ENCODE measurements at regions not wholly inside any gene's neighbourhood (a gene's known extent, or its start where the extent isn't known, plus 50 kb on each side); places are given as distances from the start of the nearest gene placed in this dataset.

DNA sequence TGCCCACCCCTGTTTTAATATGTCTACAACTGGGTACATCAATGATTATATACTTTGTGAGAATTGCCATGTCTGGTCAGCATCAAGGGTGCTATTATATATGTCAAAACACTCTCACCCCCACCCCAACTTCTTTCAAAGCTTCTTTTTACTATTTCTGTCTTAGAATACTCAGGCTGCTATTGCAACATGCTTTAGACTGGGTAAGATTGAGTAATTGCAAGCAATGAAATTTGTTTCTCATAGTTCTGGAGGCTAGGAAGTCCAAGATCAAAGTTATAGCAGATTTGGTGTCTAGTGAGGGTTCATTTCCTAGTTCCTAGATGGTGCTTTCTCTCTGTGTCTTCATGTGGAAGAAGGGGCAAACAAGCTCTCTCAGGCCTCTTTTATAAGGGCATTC, 100.5 kb upstream of the KCNK1 start:
- Histone ChIP-seq H3K4me3 (ENCODE audit: low read depth in 1 of 2, low read length in 2 of 2) (no peak overlapping the region), H3K36me3 (ENCODE audit: control insufficient read depth in 1 of 2, insufficient read depth in 2 of 2, low read length in 2 of 2) (no peaks in the 10 kb centered on the region), H3K27me3 (ENCODE audit: control insufficient read depth in 1 of 2, insufficient read depth in 2 of 2, low read length in 2 of 2) (no peaks in the 10 kb centered on the region), H3K9me3 (ENCODE audit: control insufficient read depth in 1 of 2, low read length in 2 of 2) (no peaks in the 10 kb centered on the region), H3K9ac (ENCODE audit: low read depth in 1 of 2, low read length in 2 of 2) (no peak overlapping the region), H3K4me1 (ENCODE audit: control insufficient read depth in 1 of 2, insufficient read depth in 2 of 2, low read length in 2 of 2) (no peaks in the 10 kb centered on the region), H3K27ac (ENCODE audit: low read depth, low read length) (no peak overlapping the region)

DNA sequence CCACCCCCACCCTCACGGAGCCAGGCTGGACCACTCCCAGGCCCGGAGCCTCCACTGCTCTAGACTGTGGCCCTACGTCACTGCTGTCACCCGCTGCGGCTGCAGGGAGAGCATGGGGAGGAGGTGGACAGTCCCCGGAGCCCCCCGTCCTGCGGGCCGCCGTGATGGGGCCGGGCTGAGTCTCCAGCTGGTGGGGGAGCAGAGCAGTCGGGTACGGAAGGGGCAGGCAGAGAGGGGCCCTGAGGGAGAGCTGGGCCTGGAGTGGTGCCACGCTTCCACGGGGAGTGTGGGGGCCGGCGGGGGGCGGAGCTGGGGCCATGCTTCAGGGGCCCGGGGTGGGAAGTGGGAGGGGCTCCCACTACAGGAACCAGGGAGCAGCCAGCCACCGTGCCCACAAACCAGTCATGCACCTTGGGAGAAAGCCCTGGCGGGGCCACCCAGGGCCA, 98.9 kb upstream of the KCNK1 start:
- Histone ChIP-seq H3K36me3 (ENCODE audit: control insufficient read depth in 1 of 2, insufficient read depth in 2 of 2, low read length in 2 of 2) (no peaks in the 10 kb centered on the region), H3K27me3 (ENCODE audit: control insufficient read depth in 1 of 2, insufficient read depth in 2 of 2, low read length in 2 of 2) (no peaks in the 10 kb centered on the region), H3K27ac (ENCODE audit: low read depth, low read length) (no peak overlapping the region), H3K9me3 (ENCODE audit: control insufficient read depth in 1 of 2, low read length in 2 of 2) (no peaks in the 10 kb centered on the region), H3K4me1 (ENCODE audit: control insufficient read depth in 1 of 2, insufficient read depth in 2 of 2, low read length in 2 of 2) (no peaks in the 10 kb centered on the region), H3K9ac (ENCODE audit: low read depth in 1 of 2, low read length in 2 of 2) (no peak overlapping the region), H3K4me3 (ENCODE audit: low read depth in 1 of 2, low read length in 2 of 2) (no peak overlapping the region)

DNA sequence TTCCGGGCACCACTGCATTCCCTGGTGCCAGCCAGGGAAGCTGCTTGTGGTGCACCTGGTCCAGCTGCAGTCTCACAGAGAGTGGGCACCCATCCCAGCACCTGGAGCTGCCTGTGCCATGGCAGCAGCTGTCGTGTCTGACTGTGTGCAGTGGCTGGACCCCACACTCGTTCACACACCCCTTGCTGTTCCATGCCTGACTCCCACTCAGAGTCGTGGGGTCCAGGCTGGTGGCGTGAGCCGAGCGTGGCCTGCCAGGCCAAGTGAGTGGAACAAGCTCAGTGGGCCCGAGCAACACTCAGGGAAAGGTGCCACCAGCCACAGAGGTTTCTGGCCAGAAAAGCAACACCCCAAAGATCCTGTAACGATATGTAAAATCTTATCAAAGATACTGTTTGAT, 97.2 kb upstream of the KCNK1 start:
- H3K27me3 ChIP-seq (ENCODE audit: control insufficient read depth in 1 of 2, insufficient read depth in 2 of 2, low read length in 2 of 2): no peaks in the 10 kb centered on the region

DNA sequence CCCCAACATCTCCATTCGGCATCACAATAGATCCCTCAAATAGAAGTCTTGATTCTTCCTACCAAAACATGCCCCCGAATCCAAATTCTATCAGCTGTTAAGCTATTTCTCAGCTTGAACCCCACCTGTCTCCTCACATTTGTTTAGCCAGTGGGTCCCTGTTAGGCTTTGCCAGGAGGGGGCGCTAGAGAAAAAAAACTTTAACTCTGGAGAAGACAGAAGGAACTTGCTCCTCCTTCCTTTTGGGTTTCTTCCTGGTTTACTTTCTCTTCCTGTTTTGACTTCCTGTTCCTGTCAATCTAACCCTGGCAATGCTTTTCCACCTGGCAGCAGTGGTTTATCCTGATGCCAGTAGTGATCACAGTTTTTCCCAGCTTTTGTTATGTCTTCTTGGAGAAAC, 95.6 kb upstream of the KCNK1 start:
- Histone ChIP-seq H3K27ac (ENCODE audit: low read depth, low read length) (no peak overlapping the region), H3K36me3 (ENCODE audit: control insufficient read depth in 1 of 2, insufficient read depth in 2 of 2, low read length in 2 of 2) (no peaks in the 10 kb centered on the region), H3K27me3 (ENCODE audit: control insufficient read depth in 1 of 2, insufficient read depth in 2 of 2, low read length in 2 of 2) (no peaks in the 10 kb centered on the region), H3K4me3 (ENCODE audit: low read depth in 1 of 2, low read length in 2 of 2) (no peak overlapping the region), H3K4me1 (ENCODE audit: control insufficient read depth in 1 of 2, insufficient read depth in 2 of 2, low read length in 2 of 2) (peaks cover 3 to 4% of the 10 kb centered on the region in 2 donors), H3K9ac (ENCODE audit: low read depth in 1 of 2, low read length in 2 of 2) (no peak overlapping the region), H3K9me3 (ENCODE audit: control insufficient read depth in 1 of 2, low read length in 2 of 2) (no peaks in the 10 kb centered on the region)

More for the DNA sequence above, 97.2 kb upstream of the KCNK1 start:
- Histone ChIP-seq H3K4me3 (ENCODE audit: low read depth in 1 of 2, low read length in 2 of 2) (no peak overlapping the region), H3K9ac (ENCODE audit: low read depth in 1 of 2, low read length in 2 of 2) (no peak overlapping the region), H3K9me3 (ENCODE audit: control insufficient read depth in 1 of 2, low read length in 2 of 2) (no peaks in the 10 kb centered on the region), H3K4me1 (ENCODE audit: control insufficient read depth in 1 of 2, insufficient read depth in 2 of 2, low read length in 2 of 2) (peaks cover 3 to 4% of the 10 kb centered on the region in 2 donors), H3K27ac (ENCODE audit: low read depth, low read length) (no peak overlapping the region), H3K36me3 (ENCODE audit: control insufficient read depth in 1 of 2, insufficient read depth in 2 of 2, low read length in 2 of 2) (no peaks in the 10 kb centered on the region)

DNA sequence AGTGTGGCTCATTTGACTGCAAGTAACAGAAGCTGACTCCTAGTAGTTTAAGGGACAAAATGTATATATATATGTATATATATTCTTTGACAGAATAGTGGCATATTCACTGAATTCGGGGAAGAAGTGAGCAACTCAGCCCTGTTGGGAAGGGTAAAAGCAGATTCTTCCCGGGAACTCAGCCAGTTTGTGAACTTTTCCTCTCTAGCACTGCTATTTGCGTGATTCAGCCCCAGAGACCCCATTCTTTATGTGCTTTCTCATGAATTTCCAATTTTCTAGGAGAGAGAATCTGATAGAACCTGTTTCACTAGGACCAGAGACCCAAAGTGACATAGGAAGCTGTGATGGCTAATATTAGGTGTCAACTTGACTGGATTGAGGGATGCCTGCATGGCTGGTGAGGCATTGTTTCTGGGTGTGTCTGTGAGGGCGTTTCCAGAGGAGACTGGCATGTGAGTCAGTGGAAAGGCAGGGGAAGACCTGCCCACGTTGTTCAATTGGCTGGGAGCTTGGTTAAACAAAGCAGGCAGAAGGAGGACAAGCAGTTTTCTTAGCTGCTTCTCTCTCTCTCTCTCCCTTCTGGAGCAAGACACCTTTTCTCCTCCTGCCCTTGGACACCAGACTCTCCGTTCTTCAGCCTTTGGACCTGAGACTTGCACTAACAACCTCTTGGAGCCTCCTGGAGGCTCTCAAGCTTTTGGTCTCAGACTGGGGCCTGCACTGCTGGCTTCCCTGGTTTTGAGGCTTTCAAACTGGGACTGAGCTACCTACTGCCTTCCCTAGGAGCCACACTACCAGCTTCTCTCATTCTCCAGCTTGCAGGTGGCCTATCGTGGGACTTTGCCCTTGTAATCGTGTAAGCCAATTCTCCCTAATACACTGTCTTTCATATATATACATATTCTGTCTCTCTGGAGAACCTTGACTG, 93.4 kb upstream of the KCNK1 start:
- H3K9me3 ChIP-seq (ENCODE audit: control insufficient read depth in 1 of 2, low read length in 2 of 2): no peaks in the 10 kb centered on the region
- no peak overlapping the region for H3K4me3 ChIP-seq (ENCODE audit: low read depth in 1 of 2, low read length in 2 of 2)
- H3K9ac ChIP-seq (ENCODE audit: low read depth in 1 of 2, low read length in 2 of 2): no peak overlapping the region
- no peak overlapping the region for H3K27ac ChIP-seq (ENCODE audit: low read depth, low read length)
- no peaks in the 10 kb centered on the region for H3K27me3 ChIP-seq (ENCODE audit: control insufficient read depth in 1 of 2, insufficient read depth in 2 of 2, low read length in 2 of 2)
- peaks cover 3 to 4% of the 10 kb centered on the region in 2 donors for H3K4me1 ChIP-seq (ENCODE audit: control insufficient read depth in 1 of 2, insufficient read depth in 2 of 2, low read length in 2 of 2)
- no peaks in the 10 kb centered on the region for H3K36me3 ChIP-seq (ENCODE audit: control insufficient read depth in 1 of 2, insufficient read depth in 2 of 2, low read length in 2 of 2)

DNA sequence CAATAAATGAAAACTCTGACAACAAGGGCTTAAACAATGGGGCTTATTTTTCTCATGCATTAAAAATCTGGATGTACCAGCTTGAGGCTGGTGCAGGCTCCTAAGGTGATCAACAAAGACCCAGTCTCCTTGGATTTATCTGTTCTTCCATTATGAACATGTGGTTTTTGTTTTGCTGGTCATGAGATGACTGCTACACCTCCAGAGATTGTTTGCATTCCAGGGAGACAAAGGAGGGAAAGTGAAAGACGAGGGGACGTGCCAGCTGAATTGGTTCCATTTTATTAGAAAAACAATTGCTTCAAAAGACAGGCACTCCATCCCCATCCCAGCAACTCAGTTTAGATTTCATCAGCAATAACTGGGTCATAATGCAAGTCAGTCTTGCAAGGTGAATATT, 90.9 kb upstream of the KCNK1 start:
- Histone ChIP-seq H3K9ac (ENCODE audit: low read depth in 1 of 2, low read length in 2 of 2) (no peak overlapping the region), H3K27me3 (ENCODE audit: control insufficient read depth in 1 of 2, insufficient read depth in 2 of 2, low read length in 2 of 2) (no peaks in the 10 kb centered on the region), H3K4me1 (ENCODE audit: control insufficient read depth in 1 of 2, insufficient read depth in 2 of 2, low read length in 2 of 2) (peaks cover 3 to 4% of the 10 kb centered on the region in 2 donors), H3K36me3 (ENCODE audit: control insufficient read depth in 1 of 2, insufficient read depth in 2 of 2, low read length in 2 of 2) (no peaks in the 10 kb centered on the region), H3K4me3 (ENCODE audit: low read depth in 1 of 2, low read length in 2 of 2) (no peak overlapping the region), H3K9me3 (ENCODE audit: control insufficient read depth in 1 of 2, low read length in 2 of 2) (no peaks in the 10 kb centered on the region), H3K27ac (ENCODE audit: low read depth, low read length) (no peak overlapping the region)

DNA sequence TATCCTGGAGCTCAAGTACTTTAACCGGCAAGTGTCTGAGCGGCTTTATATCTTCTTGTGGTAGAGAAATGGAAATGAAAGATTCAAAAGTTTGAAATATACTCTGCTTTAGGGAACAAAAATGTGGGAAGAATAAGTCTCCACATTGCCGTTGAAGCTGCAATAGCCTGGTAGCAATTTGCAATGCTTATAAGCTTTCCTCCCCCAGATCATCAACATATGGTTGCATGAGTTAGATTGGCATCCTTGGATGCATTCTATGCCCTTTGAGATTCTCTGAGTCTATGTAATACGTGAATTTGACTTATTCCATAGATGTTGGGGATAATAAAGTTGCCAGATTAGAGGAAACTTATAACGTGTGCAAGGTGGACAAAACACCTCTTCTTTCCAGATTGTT, 86.1 kb upstream of the KCNK1 start:
- no peaks in the 10 kb centered on the region for H3K4me1 ChIP-seq (ENCODE audit: control insufficient read depth in 1 of 2, insufficient read depth in 2 of 2, low read length in 2 of 2)
- no peaks in the 10 kb centered on the region for H3K36me3 ChIP-seq (ENCODE audit: control insufficient read depth in 1 of 2, insufficient read depth in 2 of 2, low read length in 2 of 2)
- peaks cover 7 to 8% of the 10 kb centered on the region in 2 donors for H3K9me3 ChIP-seq (ENCODE audit: control insufficient read depth in 1 of 2, low read length in 2 of 2)
- no peak overlapping the region for H3K4me3 ChIP-seq (ENCODE audit: low read depth in 1 of 2, low read length in 2 of 2)
- no peaks in the 10 kb centered on the region for H3K27me3 ChIP-seq (ENCODE audit: control insufficient read depth in 1 of 2, insufficient read depth in 2 of 2, low read length in 2 of 2)
- H3K9ac ChIP-seq (ENCODE audit: low read depth in 1 of 2, low read length in 2 of 2): no peak overlapping the region
- H3K27ac ChIP-seq (ENCODE audit: low read depth, low read length): no peak overlapping the region

DNA sequence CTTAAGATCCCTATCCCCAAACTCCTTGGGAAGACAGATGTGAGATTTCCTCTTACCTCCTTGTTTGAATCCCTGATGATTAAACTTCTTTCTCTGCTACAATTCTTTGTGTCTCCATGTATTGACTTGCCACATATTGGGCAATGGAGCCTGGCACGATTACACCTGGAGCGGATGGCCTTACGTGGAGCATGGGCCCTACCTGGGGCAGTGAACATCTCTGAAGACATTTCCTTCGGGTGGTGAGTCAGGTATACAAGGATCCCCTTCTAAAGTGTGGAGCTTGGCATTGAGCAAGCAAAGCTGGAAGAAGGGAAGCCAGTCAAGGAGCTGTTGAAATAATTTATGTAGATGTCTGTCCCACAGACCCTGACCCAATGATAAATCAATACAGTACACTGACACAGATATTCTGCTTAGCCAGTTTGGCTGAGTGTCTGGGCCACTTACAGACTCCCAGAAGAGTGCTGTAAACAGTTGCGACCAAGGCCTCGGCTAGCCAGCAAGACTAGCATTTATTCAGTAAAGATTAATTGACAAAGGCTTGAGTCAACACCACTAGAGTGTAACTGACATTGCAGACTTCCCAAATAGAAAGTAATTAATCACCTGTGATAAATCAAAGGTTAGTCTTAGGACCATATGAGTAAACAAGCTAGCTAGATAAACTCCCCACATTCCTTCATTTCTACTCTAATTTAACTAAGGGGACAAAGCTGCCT, 83.1 kb upstream of the KCNK1 start:
- Histone ChIP-seq H3K9ac (ENCODE audit: low read depth in 1 of 2, low read length in 2 of 2) (no peak overlapping the region), H3K4me3 (ENCODE audit: low read depth in 1 of 2, low read length in 2 of 2) (no peak overlapping the region), H3K4me1 (ENCODE audit: control insufficient read depth in 1 of 2, insufficient read depth in 2 of 2, low read length in 2 of 2) (no peaks in the 10 kb centered on the region), H3K9me3 (ENCODE audit: control insufficient read depth in 1 of 2, low read length in 2 of 2) (peaks cover 7 to 8% of the 10 kb centered on the region in 2 donors), H3K36me3 (ENCODE audit: control insufficient read depth in 1 of 2, insufficient read depth in 2 of 2, low read length in 2 of 2) (no peaks in the 10 kb centered on the region), H3K27me3 (ENCODE audit: control insufficient read depth in 1 of 2, insufficient read depth in 2 of 2, low read length in 2 of 2) (no peaks in the 10 kb centered on the region), H3K27ac (ENCODE audit: low read depth, low read length) (no peak overlapping the region)

DNA sequence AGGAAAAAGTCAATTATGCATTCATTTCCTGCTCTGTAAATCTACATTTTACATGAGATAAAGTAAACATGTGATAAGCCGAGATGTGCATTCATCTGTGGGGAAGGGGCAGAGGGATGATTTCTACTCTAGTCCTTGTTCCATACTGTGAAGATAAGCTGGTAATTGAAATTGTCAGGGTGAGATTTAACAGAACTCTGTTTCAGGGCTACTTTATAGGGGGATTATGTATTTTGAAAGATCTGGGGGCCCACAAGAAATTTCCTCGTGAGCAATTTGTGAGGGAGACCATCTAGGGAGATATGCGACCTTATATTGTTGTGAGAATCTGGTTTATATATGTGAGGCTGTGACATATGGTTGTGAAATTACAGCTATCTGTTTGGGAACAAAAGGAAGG, 73.1 kb upstream of the KCNK1 start:
- Histone ChIP-seq H3K9ac (ENCODE audit: low read depth in 1 of 2, low read length in 2 of 2) (no peak overlapping the region), H3K27ac (ENCODE audit: low read depth, low read length) (no peak overlapping the region), H3K4me3 (ENCODE audit: low read depth in 1 of 2, low read length in 2 of 2) (no peak overlapping the region), H3K27me3 (ENCODE audit: control insufficient read depth in 1 of 2, insufficient read depth in 2 of 2, low read length in 2 of 2) (no peaks in the 10 kb centered on the region), H3K36me3 (ENCODE audit: control insufficient read depth in 1 of 2, insufficient read depth in 2 of 2, low read length in 2 of 2) (no peaks in the 10 kb centered on the region), H3K4me1 (ENCODE audit: control insufficient read depth in 1 of 2, insufficient read depth in 2 of 2, low read length in 2 of 2) (no peaks in the 10 kb centered on the region), H3K9me3 (ENCODE audit: control insufficient read depth in 1 of 2, low read length in 2 of 2) (no peaks in the 10 kb centered on the region)

All from duodenal mucosa (tissue), 2 donors.